ENCODE measurements at regions not wholly inside any gene's neighbourhood (a gene's known extent, or its start where the extent isn't known, plus 50 kb on each side); places are given as distances from the start of the nearest gene placed in this dataset.
"Not testable (repeated sequence)": the region's sequence is repeated elsewhere in the genome, so short reads cannot be mapped to it uniquely, and the experiment has no call there.

DNA sequence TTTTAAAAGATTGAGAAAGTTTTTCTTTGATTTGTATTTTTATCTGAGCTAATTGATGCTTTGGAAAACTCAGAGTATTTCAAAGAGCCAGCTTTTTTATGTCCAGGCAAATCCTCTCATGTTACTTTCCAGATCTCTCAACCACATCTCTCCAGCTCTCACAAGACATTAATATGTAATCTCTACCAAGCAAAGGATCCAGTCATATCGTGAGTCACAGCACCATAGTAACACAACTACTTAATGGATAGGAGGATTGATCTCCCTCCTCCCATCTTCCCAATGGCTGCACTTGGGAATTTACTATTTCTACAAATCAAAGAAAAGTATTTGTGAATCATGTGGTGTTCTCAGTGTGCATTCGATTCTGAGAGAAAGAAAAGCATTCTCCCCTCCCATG lies 63.3 kb downstream of the POU4F1 start:
- no peak for DNase-seq

GRCh38 chr13:78526044-78526443 lies 77.3 kb downstream of the POU4F1 start:
- DNase-seq, result not testable (repeated sequence)

DNA sequence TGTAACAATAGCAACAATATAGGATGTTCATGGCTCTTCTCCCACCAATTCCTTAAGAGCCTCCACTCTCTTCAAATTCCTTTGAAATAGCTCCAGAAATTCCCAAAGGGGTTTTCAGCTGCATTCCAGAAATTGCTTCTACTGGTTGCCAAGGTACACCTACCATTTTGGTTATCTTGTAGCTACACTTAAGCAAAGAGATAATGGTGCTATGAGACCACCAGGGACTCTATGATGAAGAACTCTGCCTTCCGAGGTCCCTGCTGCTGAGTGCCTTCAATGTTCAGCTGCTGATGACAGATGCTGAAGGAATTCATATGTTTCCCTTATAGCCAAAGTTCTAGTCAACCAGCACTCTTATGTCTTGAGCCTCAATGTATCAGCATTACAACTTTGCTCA lies 78.4 kb downstream of the POU4F1 start:
- no peak for DNase-seq

DNA sequence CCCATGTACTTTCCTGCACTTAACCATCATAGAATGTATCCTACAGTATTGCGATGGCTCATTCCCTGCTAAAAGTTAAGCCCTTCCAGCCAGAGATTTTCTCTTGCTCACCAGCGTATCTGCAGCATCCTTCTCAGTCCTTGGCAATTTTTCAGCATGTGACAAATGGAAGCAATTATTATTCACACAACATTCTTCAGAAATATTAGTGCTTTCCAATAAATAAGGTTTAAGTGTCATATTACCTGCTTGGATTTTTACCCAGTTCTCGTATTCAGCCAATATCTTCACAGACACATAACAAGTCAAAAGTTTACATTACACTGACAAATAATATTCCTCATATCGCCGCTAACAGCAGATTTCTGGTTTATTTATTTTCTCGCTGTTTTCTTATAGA lies 82.3 kb downstream of the POU4F1 start:
- DNase-seq, result no peak

DNA sequence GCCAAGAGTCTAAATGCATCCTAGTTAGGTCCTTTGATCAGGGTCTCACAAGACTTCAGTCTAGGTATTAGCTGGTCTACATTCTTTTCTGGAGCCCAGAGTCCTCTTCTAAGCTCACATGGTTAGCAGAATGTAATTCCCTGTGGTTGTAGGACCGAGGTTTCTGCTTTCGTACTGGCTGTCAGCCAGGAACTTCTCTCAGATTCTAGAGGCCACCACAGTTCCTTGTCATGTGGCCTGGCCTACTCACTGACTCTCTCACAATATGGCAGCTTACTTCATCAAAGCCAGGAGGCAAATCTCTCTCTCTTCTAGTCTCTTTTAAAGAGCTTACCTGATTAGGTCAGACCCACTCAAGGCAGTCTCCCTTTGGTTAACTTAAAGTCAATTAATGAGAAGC lies 82.9 kb downstream of the POU4F1 start:
- DNase-seq, result no peak

- DNase-seq, result not testable (repeated sequence)
These were observed 84.9 kb downstream of the POU4F1 start for GRCh38 chr13:78518482-78518881.

DNA sequence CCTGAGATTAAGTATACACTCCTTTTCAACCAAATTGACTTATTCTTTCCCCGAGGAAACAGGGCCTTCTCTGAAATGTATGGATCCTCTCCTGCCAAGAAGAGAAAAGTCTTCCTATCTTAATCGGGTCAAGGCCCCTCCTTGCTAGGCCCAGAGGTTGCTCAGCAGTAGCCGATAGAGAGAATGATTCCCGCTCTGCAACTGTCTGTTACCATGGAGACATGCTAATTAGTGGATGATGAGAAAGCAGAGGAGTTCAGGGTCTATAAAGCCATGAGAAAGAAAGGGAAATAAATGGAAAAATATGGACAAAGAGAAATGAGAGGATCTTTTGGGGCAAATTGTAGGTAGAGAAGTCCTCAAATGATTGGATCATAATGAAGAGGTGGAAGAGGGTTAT lies 103.5 kb downstream of the POU4F1 start:
- no peak for DNase-seq

DNA sequence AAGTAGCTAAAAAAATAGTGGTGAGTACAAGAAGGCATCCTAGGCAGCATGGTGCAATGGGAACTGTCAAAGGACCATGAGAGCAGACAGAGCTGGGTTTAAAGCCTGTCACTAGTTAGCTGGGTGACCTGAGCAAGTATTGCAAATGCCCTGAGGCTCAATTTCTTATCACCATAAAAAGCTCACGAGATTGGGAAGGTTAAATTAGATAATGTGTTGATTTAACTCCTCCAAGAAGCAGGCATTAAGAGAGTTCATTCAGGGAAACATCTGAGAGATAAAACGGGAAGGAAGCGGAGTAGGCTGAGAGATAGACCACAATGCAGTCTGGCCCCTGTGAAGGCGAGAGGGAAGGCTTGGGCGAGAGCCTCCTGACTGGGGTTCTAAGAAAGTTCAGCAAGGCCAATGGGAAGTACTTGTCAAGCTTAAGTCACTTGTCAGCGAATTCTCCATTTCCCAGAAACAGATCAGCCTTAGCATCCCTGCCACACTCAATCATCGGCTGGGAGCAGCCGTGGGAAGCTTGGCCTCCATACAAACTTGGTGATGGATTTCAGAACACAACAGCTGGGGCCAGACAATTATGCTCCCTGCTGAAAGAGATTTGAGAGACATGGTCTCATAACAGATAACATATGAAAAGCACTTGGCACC lies 105.5 kb downstream of the POU4F1 start:
- DNase-seq, result no peak

DNA sequence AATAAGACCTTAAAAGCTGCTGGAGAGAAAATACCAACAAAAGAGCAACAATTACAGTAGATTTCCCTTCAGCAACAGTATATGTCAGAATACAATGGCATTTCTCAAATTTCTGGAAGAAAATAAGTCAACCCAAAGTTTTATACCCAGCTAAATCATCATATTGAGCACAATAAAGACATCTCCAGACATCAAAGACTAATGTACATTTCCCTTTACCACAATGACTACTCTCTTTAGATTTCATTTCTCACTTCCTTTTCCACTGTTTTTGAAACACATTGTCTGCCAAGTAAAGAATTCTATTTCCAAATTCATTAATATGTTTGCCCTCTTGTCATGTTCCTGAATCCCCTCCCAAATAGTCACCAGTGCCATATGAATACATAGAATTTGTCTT lies 111.4 kb downstream of the POU4F1 start:
- DNase-seq, result no peak

DNA sequence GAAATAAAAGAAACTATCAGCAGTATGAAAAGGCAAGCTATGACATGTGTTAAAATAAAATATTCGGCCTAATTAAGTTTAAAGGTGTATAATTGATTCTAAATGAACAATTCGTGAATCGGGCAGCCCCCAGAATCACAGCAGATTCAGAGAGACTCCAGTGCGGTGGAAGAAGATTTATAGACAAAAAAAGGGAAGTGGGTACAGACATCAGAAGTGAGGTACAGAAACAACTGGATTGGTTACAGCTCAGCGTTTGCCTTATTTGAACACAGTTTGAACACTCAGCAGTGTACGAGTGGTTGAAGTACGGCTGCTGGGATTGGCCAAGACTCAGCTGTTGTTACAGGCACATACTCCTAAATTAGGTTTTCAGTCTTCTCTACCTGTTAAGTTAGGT lies 113.1 kb downstream of the POU4F1 start:
- DNase-seq, result not testable (repeated sequence)

- DNase-seq, result no peak
These were observed 115.6 kb downstream of the POU4F1 start for GRCh38 chr13:78487707-78488106.

- no peak for DNase-seq
These were observed 117.5 kb downstream of the POU4F1 start for GRCh38 chr13:78485803-78486202.

- DNase-seq, result no peak
These were observed 125.2 kb downstream of the POU4F1 start for GRCh38 chr13:78478183-78478582.

- DNase-seq, result no peak
These were observed 126.4 kb downstream of the POU4F1 start for GRCh38 chr13:78476910-78477309.

DNA sequence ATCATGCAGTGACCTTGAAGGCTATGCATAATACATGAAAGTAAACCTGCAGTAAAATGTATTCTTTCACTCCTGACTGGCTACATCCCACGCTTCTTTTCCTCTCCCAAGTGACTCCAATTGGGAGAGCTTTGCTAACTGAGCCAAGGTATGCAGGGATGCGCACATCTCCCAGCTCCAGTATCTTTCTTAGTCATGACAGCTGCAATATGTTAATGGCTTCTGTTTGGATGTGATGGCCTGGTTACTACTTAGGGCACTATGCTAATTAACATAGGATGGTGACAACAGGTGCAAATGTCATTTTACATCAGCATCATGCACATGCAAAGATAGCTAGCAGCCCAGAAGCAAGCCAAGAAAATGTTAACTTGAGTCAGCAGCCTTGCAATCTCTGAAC lies 134.7 kb downstream of the POU4F1 start:
- DNase-seq, result no peak

- DNase-seq, result no peak
These were observed 138.1 kb downstream of the POU4F1 start for GRCh38 chr13:78465250-78465649.

- no peak for DNase-seq
These were observed 143.2 kb downstream of the POU4F1 start for GRCh38 chr13:78460176-78460575.

GRCh38 chr13:78443839-78444238 lies 159.5 kb downstream of the POU4F1 start:
- DNase-seq, result no peak

DNA sequence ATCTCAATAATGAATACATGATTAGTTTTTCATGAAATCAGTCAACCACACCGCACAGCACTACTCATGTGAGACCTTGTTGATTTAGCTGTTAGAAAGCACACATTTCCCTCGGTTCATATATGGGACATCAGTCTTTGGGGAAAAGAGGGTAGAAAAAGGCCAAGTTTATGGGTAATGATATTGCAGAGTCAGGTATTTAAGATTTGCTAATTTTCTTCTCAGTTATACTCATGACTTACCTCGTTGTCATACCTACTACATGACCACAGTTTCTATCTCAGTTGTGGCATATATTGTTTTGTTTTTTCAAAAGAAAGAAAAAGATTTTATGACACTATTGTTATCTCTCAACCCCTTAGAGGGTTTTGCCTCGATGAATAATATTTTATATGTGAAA lies 165.6 kb downstream of the POU4F1 start:
- no peak for DNase-seq

GRCh38 chr13:78436311-78436710 lies 167.0 kb downstream of the POU4F1 start:
- DNase-seq, result no peak

GRCh38 chr13:78431328-78431727 lies 172.0 kb downstream of the POU4F1 start:
- no peak for DNase-seq

DNA sequence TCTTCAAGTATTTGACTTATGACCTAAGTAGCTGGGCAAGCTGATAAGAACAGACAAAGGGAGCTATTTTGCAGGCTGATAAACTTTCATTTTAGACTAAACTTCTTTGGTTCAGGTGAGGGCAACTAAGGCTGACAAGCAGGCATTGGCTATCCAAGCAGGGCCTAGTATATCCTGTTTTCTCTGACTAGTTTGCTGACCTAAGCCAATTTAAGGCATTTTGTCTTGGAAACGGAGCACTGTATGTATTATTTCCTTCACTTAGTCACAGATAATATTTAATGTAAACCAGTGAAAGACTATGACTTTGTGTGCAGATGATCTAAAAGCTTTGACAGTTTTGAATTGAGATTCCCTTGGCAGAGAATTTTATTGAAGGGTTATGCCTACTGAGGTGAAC lies 172.5 kb downstream of the POU4F1 start:
- no peak for DNase-seq

GRCh38 chr13:78430166-78430791 lies 173.1 kb downstream of the POU4F1 start:
- DNase-seq, result no peak

DNA sequence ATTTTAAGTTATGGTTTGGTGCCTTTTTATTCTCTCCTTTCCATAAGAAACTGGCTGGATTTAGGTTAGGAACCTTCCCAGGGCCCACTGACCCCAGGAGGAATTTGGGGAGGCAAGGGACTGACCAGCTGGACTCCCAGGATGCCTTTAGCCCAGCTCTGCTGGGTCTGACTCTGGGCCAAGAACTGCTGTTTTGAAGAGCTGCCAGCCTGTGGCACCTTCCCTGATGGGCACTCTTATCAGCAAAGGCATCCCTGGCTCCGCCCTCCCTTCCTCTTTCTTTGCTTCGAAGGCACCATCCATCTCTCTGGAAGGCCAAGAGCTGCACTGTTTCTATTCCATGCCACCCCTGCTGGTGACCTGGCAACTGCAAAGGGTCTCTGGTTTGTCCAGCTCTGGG lies 174.7 kb downstream of the POU4F1 start:
- no peak for DNase-seq

DNA sequence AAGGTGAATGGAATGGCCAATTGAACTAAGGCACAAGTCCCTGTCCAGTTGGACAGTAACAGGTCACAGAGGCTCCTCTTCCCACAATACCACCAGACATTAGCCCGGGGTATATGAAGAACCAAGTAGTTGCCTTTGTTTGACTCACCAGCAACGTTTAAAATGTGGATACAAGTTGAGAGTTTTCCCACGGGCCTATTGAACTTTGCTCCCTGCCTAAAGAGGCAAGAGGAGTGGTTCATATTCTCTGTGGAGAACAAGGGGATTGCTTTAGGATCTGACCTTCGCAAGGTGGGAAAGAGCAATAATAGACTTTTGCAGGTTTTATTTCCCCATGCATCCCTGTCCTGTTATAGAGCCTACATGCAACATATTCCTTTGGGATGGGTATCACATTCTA lies 177.2 kb downstream of the POU4F1 start:
- no peak for DNase-seq
